WTC11 (cell line): ENCODE measurements at regions not wholly inside any gene's neighbourhood (a gene's known extent, or its start where the extent isn't known, plus 50 kb on each side); places are given as distances from the start of the nearest gene placed in this dataset.

Experiments used
- ATAC-seq: fragments of 200-7000 bp; cut with Tn5 transposase; 2 replicates; pipeline ENCODE4 v1.10.0; 2021; ENCODE audit warnings: mild to moderate bottlenecking, moderate library complexity
- CTCF ChIA-PET: fragments of 300-600 bp; sonication (Branson Sonifier 250); formaldehyde crosslinking; loops from one replicate; lab custom pipeline; 2021; ENCODE audit warnings: antibody characterized with exemption; lab: Charles Lee
- POLR2A ChIA-PET: fragments of 350-600 bp; sonication (Branson Sonifier 250); formaldehyde crosslinking; loops from one replicate; lab custom pipeline; 2021; ENCODE audit warnings: antibody characterized with exemption; lab: Charles Lee
- DNase-seq: peaks from one replicate; pipeline ENCODE4 v3.0.0; 2021; ENCODE audit warnings: low spot score
- H3K27ac Mint-ChIP-seq: 2 replicates; pipeline ENCODE4 v1.8.0; 2021; ENCODE audit warnings: mixed read lengths
- H3K27me3 Mint-ChIP-seq: 2 replicates; pipeline ENCODE4 v1.8.0; 2021; ENCODE audit warnings: low read depth, mild to moderate bottlenecking, moderate library complexity, mixed read lengths
- H3K36me3 Mint-ChIP-seq: 2 replicates; pipeline ENCODE4 v1.8.0; 2021; ENCODE audit warnings: mixed read lengths
- H3K4me1 Mint-ChIP-seq: 2 replicates; pipeline ENCODE4 v1.8.0; 2022; ENCODE audit warnings: mixed read lengths
- H3K4me3 Mint-ChIP-seq: 2 replicates; pipeline ENCODE4 v1.8.0; 2021; ENCODE audit warnings: mild to moderate bottlenecking, moderate library complexity, mixed read lengths
- H3K9me3 Mint-ChIP-seq: 2 replicates; pipeline ENCODE4 v1.8.0; 2021; ENCODE audit warnings: mixed read lengths
- ATF1 ChIP-seq: sonication (generic); formaldehyde crosslinking; IDR thresholded peaks from 2 replicates; pipeline ENCODE4 v1.8.1; 2023; ENCODE audit warnings: mild to moderate bottlenecking, moderate library complexity, missing genetic modification reagents
- ELF4 ChIP-seq: sonication (generic); formaldehyde crosslinking; IDR thresholded peaks from 2 replicates; pipeline ENCODE4 v1.8.1; 2022; ENCODE audit warnings: low read depth, mild to moderate bottlenecking, moderate library complexity, missing genetic modification reagents
- HMGXB4 ChIP-seq: sonication (generic); formaldehyde crosslinking; IDR thresholded peaks from 2 replicates; pipeline ENCODE4 v1.8.1; 2023; ENCODE audit warnings: mild to moderate bottlenecking, moderate library complexity, missing genetic modification reagents
- JUN ChIP-seq: sonication (generic); formaldehyde crosslinking; IDR thresholded peaks from 2 replicates; pipeline ENCODE4 v1.8.0; 2023; ENCODE audit warnings: mild to moderate bottlenecking, missing genetic modification reagents
- NFYB ChIP-seq: sonication (generic); formaldehyde crosslinking; conservative IDR thresholded peaks from 2 replicates; pipeline ENCODE4 v1.8.0; 2022; ENCODE audit warnings: low read depth, missing genetic modification reagents
- NR2C2 ChIP-seq: sonication (generic); formaldehyde crosslinking; IDR thresholded peaks from 2 replicates; pipeline ENCODE4 v1.8.0; 2022; ENCODE audit warnings: mild to moderate bottlenecking, missing genetic modification reagents
- NR3C1 ChIP-seq: sonication (generic); formaldehyde crosslinking; conservative IDR thresholded peaks from 2 replicates; pipeline ENCODE4 v1.8.1; 2023; ENCODE audit warnings: low read depth, mild to moderate bottlenecking, missing genetic modification reagents
- SOX15 ChIP-seq: fragments of 250-450 bp; sonication (Bioruptor Pico); IDR thresholded peaks from 2 replicates; pipeline ENCODE4 v1.9.0; 2021; ENCODE audit warnings: mild to moderate bottlenecking
- ZNF425 ChIP-seq: fragments of 250-450 bp; sonication (Bioruptor Pico); conservative IDR thresholded peaks from 2 replicates; pipeline ENCODE4 v1.9.0; 2021; ENCODE audit warnings: mild to moderate bottlenecking
- TF ChIP-seq, protein P1 (sequence below): sonication (generic); formaldehyde crosslinking; IDR thresholded peaks from 2 replicates; pipeline ENCODE4 v1.8.0; 2023; ENCODE audit warnings: mild to moderate bottlenecking, missing genetic modification reagents
- TF ChIP-seq, protein P2 (sequence below): sonication (generic); formaldehyde crosslinking; IDR thresholded peaks from 2 replicates; pipeline ENCODE4 v1.8.0; 2022; ENCODE audit warnings: mild to moderate bottlenecking, missing genetic modification reagents
- TF ChIP-seq, protein P3 (sequence below): sonication (generic); formaldehyde crosslinking; IDR thresholded peaks from 2 replicates; pipeline ENCODE4 v1.8.1; 2023; ENCODE audit warnings: mild to moderate bottlenecking, missing genetic modification reagents
- TF ChIP-seq, protein P4 (sequence below): sonication (generic); formaldehyde crosslinking; IDR thresholded peaks from 2 replicates; pipeline ENCODE4 v1.8.0; 2022; ENCODE audit warnings: missing genetic modification reagents
- TF ChIP-seq, protein P5 (sequence below): sonication (generic); formaldehyde crosslinking; conservative IDR thresholded peaks from 2 replicates; pipeline ENCODE4 v1.8.1; 2023; ENCODE audit warnings: mild to moderate bottlenecking, low read depth, missing genetic modification reagents, moderate library complexity
- TF ChIP-seq, protein P6 (sequence below): sonication (generic); formaldehyde crosslinking; IDR thresholded peaks from 2 replicates; pipeline ENCODE4 v1.8.0; 2022; ENCODE audit warnings: mild to moderate bottlenecking, missing genetic modification reagents

DNA sequence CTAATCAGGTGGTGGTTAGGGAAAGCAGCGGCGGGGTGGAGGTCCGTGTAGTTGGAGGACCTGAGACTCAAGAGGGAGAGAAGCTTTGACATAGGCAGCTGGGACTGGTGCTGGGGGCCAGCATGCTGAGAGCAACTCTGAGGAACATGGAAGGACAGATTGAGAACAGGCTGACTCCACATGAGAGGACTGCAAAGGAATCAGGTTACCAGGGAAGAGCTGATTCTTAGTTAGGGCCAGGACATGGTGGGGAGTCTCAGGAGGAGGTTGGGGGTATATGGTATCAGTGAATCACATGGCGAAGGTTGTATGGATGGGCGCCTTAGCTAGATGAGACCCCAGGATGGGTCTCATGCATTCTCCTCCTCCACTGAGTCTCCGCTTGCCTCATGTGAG, 264.0 kb upstream of the BOD1L1 start (continued):
- TF ChIP-seq, protein P1, sequence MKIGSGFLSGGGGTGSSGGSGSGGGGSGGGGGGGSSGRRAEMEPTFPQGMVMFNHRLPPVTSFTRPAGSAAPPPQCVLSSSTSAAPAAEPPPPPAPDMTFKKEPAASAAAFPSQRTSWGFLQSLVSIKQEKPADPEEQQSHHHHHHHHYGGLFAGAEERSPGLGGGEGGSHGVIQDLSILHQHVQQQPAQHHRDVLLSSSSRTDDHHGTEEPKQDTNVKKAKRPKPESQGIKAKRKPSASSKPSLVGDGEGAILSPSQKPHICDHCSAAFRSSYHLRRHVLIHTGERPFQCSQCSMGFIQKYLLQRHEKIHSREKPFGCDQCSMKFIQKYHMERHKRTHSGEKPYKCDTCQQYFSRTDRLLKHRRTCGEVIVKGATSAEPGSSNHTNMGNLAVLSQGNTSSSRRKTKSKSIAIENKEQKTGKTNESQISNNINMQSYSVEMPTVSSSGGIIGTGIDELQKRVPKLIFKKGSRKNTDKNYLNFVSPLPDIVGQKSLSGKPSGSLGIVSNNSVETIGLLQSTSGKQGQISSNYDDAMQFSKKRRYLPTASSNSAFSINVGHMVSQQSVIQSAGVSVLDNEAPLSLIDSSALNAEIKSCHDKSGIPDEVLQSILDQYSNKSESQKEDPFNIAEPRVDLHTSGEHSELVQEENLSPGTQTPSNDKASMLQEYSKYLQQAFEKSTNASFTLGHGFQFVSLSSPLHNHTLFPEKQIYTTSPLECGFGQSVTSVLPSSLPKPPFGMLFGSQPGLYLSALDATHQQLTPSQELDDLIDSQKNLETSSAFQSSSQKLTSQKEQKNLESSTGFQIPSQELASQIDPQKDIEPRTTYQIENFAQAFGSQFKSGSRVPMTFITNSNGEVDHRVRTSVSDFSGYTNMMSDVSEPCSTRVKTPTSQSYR (CRISPR knock-in tag), result no peak
- TF ChIP-seq SOX15 (CRISPR knock-in tag) (no peak), NFYB (CRISPR knock-in tag) (no peak), ELF4 (no peak), ATF1 (no peak), NR2C2 (CRISPR knock-in tag) (no peak)
- TF ChIP-seq, protein P2, sequence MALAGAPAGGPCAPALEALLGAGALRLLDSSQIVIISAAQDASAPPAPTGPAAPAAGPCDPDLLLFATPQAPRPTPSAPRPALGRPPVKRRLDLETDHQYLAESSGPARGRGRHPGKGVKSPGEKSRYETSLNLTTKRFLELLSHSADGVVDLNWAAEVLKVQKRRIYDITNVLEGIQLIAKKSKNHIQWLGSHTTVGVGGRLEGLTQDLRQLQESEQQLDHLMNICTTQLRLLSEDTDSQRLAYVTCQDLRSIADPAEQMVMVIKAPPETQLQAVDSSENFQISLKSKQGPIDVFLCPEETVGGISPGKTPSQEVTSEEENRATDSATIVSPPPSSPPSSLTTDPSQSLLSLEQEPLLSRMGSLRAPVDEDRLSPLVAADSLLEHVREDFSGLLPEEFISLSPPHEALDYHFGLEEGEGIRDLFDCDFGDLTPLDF, result no peak
- TF ChIP-seq, protein P3, sequence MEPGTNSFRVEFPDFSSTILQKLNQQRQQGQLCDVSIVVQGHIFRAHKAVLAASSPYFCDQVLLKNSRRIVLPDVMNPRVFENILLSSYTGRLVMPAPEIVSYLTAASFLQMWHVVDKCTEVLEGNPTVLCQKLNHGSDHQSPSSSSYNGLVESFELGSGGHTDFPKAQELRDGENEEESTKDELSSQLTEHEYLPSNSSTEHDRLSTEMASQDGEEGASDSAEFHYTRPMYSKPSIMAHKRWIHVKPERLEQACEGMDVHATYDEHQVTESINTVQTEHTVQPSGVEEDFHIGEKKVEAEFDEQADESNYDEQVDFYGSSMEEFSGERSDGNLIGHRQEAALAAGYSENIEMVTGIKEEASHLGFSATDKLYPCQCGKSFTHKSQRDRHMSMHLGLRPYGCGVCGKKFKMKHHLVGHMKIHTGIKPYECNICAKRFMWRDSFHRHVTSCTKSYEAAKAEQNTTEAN (CRISPR knock-in tag), result no peak
- TF ChIP-seq, all 79 proteins: peak for 0

DNA sequence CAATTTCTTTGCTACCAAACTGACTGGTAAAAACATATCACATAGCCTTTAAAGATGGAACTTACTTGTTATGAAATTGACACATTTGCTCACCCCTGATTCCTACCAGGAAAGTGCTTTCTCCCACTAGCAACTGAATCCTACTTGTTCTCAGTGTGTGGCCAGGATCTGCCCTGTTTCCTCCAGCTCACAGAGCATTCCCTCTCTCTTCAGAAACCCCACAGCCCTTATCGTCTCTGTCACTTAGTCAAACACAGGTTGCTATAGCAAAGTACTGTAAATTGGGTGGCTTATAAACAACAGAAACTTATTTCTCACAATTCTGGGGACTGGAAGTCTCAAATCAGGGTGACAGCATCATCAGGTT, 265.2 kb upstream of the BOD1L1 start:
- ATAC-seq, result no peak
- Mint-ChIP-seq H3K36me3 (no peaks in the 10 kb centered on the region), H3K27me3 (no peaks in the 10 kb centered on the region; the same call in 1 of the 2 replicates), H3K4me3 (no peak overlapping the region), H3K4me1 (no peaks in the 10 kb centered on the region), H3K9me3 (0 out of 2 replicates have a peak, but pooled peaks cover 3% of the 10 kb centered on the region), H3K27ac (no peak overlapping the region)
- ChIA-PET POLR2A (no interaction called here), CTCF (no interaction called here)
- no peak for TF ChIP-seq JUN (CRISPR knock-in tag)
- DNase-seq, result no peak

- DNase-seq (no peak), ATAC-seq (no peak)
- H3K4me1 Mint-ChIP-seq, result no peaks in the 10 kb centered on the region
- ChIA-PET CTCF (no interaction called here), POLR2A (no interaction called here)
- H3K36me3 Mint-ChIP-seq, result no peaks in the 10 kb centered on the region
- H3K9me3 Mint-ChIP-seq, result 0 out of 2 replicates have a peak, but pooled peaks cover 3% of the 10 kb centered on the region
- H3K27ac Mint-ChIP-seq, result no peak overlapping the region
- no peaks in the 10 kb centered on the region; the same call in 1 of the 2 replicates for H3K27me3 Mint-ChIP-seq
- H3K4me3 Mint-ChIP-seq, result no peak overlapping the region
- TF ChIP-seq, protein P4, sequence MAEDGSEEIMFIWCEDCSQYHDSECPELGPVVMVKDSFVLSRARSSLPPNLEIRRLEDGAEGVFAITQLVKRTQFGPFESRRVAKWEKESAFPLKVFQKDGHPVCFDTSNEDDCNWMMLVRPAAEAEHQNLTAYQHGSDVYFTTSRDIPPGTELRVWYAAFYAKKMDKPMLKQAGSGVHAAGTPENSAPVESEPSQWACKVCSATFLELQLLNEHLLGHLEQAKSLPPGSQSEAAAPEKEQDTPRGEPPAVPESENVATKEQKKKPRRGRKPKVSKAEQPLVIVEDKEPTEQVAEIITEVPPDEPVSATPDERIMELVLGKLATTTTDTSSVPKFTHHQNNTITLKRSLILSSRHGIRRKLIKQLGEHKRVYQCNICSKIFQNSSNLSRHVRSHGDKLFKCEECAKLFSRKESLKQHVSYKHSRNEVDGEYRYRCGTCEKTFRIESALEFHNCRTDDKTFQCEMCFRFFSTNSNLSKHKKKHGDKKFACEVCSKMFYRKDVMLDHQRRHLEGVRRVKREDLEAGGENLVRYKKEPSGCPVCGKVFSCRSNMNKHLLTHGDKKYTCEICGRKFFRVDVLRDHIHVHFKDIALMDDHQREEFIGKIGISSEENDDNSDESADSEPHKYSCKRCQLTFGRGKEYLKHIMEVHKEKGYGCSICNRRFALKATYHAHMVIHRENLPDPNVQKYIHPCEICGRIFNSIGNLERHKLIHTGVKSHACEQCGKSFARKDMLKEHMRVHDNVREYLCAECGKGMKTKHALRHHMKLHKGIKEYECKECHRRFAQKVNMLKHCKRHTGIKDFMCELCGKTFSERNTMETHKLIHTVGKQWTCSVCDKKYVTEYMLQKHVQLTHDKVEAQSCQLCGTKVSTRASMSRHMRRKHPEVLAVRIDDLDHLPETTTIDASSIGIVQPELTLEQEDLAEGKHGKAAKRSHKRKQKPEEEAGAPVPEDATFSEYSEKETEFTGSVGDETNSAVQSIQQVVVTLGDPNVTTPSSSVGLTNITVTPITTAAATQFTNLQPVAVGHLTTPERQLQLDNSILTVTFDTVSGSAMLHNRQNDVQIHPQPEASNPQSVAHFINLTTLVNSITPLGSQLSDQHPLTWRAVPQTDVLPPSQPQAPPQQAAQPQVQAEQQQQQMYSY, result no peak
- TF ChIP-seq, protein P5, sequence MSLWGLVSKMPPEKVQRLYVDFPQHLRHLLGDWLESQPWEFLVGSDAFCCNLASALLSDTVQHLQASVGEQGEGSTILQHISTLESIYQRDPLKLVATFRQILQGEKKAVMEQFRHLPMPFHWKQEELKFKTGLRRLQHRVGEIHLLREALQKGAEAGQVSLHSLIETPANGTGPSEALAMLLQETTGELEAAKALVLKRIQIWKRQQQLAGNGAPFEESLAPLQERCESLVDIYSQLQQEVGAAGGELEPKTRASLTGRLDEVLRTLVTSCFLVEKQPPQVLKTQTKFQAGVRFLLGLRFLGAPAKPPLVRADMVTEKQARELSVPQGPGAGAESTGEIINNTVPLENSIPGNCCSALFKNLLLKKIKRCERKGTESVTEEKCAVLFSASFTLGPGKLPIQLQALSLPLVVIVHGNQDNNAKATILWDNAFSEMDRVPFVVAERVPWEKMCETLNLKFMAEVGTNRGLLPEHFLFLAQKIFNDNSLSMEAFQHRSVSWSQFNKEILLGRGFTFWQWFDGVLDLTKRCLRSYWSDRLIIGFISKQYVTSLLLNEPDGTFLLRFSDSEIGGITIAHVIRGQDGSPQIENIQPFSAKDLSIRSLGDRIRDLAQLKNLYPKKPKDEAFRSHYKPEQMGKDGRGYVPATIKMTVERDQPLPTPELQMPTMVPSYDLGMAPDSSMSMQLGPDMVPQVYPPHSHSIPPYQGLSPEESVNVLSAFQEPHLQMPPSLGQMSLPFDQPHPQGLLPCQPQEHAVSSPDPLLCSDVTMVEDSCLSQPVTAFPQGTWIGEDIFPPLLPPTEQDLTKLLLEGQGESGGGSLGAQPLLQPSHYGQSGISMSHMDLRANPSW (CRISPR knock-in tag), result no peak
- no peak for TF ChIP-seq HMGXB4 (CRISPR knock-in tag)
- TF ChIP-seq, protein P6, sequence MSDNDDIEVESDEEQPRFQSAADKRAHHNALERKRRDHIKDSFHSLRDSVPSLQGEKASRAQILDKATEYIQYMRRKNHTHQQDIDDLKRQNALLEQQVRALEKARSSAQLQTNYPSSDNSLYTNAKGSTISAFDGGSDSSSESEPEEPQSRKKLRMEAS (CRISPR knock-in tag), result no peak
- TF ChIP-seq NR3C1 (CRISPR knock-in tag), result no peak
- TF ChIP-seq ZNF425 (CRISPR knock-in tag), result no peak
- TF ChIP-seq, protein P3 (CRISPR knock-in tag), result no peak
These were observed 265.7 kb upstream of the BOD1L1 start for GRCh38 chr4:13893211-13893610.
